Loucy (cell line): ENCODE measurements at regions not wholly inside any gene's neighbourhood (a gene's known extent, or its start where the extent isn't known, plus 50 kb on each side); places are given as distances from the start of the nearest gene placed in this dataset.

ENCODE experiments used
- CTCF ChIP-seq: fragments of 200-600 bp; sonication (generic); conservative IDR thresholded peaks from 2 replicates; pipeline ENCODE4 v1.5.1; 2014; ENCODE audit warnings: mild to moderate bottlenecking, antibody characterized with exemption, low read length
- EZH2phosphoT487 ChIP-seq: fragments of 200-600 bp; IDR thresholded peaks from 2 replicates; pipeline ENCODE4 v1.6.1; 2018; ENCODE audit warnings: antibody characterized with exemption, mild to moderate bottlenecking, moderate library complexity, borderline replicate concordance

- TF ChIP-seq CTCF (no peak), EZH2phosphoT487 (no peak)
Measured at GRCh38 chr5:123743990-123744583, 232.1 kb downstream of the CSNK1G3 start.
